ENCODE measurements at regions not wholly inside any gene's neighbourhood (a gene's known extent, or its start where the extent isn't known, plus 50 kb on each side); places are given as distances from the start of the nearest gene placed in this dataset.

DNA sequence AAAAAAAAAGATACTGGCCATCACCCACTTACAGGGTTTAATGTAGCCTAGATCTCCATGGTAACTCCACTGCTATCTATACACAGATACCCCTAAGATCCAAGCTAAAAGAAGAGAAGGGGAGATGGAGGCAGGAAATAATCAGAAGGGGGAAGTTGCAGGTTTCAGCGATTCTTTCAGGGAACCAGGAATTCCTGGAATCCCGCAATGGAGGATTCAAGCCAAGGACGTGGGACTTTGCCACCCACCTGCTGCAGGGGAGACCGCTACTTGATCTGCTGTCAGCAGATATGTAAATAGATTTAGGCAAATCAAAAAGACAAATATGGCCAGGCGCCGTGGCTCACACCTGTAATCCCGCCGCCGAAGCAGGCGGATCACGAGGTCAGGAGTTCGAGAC lies 121.1 kb downstream of the AIPL1 start:
- WGBS, 2 donors, result 88% methylated on average over 12 of the region's 12 CpGs
- Histone ChIP-seq H3K36me3 (ENCODE audit: control insufficient read depth in 1 of 2, insufficient read depth in 2 of 2, low read length in 1 of 2) (no peaks in the 10 kb centered on the region), H3K4me3 (ENCODE audit: low read length in 2 of 2) (no peak overlapping the region), H3K4me1 (ENCODE audit: control insufficient read depth in 1 of 2, insufficient read depth in 2 of 2, low read length in 2 of 2) (no peaks in the 10 kb centered on the region), H3K27me3 (ENCODE audit: control insufficient read depth in 1 of 2, insufficient read depth in 2 of 2, low read length in 1 of 2) (no peaks in the 10 kb centered on the region), H3K9me3 (ENCODE audit: control insufficient read depth, low read length) (no peaks in the 10 kb centered on the region), H3K27ac (ENCODE audit: low read depth in 1 of 2, low read length in 2 of 2) (no peak overlapping the region)
- ATAC-seq (ENCODE audit: low FRiP score) (no peak), DNase-seq (no peak)
- intact Hi-C loops (cut with DNase I), result loop anchor here in 1 of 2 donors (10.0 kb wide), 1 partner anchor 59 kb away; no protein-coding TSS in a partner anchor

DNA sequence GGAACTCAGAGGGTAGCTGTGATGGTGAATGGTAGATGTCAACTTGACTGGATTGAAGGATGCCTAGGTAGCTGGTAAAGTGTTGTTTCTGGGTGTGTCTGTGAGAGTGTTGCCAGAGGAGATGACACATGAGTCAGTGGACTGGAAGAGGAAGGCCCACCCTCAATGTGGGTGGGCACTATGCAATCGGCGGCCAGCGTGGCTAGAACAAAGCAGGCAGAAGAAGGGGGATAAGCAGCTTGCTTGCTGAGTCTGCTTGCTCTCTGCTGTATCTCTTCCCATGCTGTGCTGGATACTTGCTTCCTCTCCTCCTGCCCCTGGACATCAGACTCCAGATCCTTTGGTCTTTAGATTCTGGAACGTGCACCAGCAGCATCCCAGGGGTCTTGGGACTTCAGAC lies 128.1 kb downstream of the AIPL1 start:
- Histone ChIP-seq H3K4me3 (ENCODE audit: low read length in 2 of 2) (no peak overlapping the region), H3K27ac (ENCODE audit: low read depth in 1 of 2, low read length in 2 of 2) (no peak overlapping the region), H3K9me3 (ENCODE audit: control insufficient read depth, low read length) (peaks cover 2% of the 10 kb centered on the region), H3K36me3 (ENCODE audit: control insufficient read depth in 1 of 2, insufficient read depth in 2 of 2, low read length in 1 of 2) (no peaks in the 10 kb centered on the region), H3K4me1 (ENCODE audit: control insufficient read depth in 1 of 2, insufficient read depth in 2 of 2, low read length in 2 of 2) (no peaks in the 10 kb centered on the region), H3K27me3 (ENCODE audit: control insufficient read depth in 1 of 2, insufficient read depth in 2 of 2, low read length in 1 of 2) (no peaks in the 10 kb centered on the region)
- intact Hi-C loops (cut with DNase I), result no loop called here
- 20 to 24% methylated on average over 4 of the region's 4 CpGs for WGBS, 2 donors
- ATAC-seq (ENCODE audit: low FRiP score) (no peak), DNase-seq (no peak)

DNA sequence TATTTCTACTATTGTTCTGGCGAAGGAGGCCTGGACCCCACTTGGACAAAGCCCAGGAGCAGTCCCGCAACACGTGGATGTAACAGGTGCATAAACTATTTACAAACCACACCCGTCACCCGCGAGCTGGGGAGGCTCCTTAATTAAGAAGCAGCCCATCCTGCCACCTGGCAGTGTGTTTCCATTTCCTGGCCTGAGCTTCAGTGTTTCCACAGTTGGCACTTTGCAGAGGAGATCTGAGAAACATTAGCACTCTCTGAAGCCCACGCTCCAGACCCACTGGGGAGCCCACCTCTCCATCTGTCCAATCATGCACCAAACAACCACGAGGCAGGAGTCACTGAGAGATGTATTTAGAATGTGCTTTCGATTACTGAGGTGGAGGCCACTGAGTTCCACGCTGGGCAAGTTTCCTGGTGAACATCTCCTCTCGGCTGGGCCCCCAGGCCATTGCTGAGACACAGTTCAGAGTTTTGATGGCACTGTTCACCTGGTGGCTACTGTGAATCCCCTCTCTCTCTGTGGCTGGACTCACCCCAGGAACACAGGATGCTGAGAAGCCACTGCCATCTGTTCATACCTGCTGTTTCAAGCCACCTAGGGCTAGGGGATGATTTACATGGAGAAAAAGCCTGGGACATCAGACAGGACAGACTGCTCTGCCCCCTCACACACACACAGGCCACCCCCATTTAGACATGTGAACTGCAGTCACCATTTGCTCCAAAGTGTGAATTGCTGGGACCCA lies 129.1 kb downstream of the AIPL1 start:
- DNase-seq (no peak), ATAC-seq (ENCODE audit: low FRiP score) (no peak)
- Histone ChIP-seq H3K36me3 (ENCODE audit: control insufficient read depth in 1 of 2, insufficient read depth in 2 of 2, low read length in 1 of 2) (no peaks in the 10 kb centered on the region), H3K4me3 (ENCODE audit: low read length in 2 of 2) (no peak overlapping the region), H3K9me3 (ENCODE audit: control insufficient read depth, low read length) (peaks cover 2% of the 10 kb centered on the region), H3K27me3 (ENCODE audit: control insufficient read depth in 1 of 2, insufficient read depth in 2 of 2, low read length in 1 of 2) (no peaks in the 10 kb centered on the region), H3K4me1 (ENCODE audit: control insufficient read depth in 1 of 2, insufficient read depth in 2 of 2, low read length in 2 of 2) (no peaks in the 10 kb centered on the region), H3K27ac (ENCODE audit: low read depth in 1 of 2, low read length in 2 of 2) (no peak overlapping the region)
- intact Hi-C loops (cut with DNase I), result no loop called here
- WGBS, 2 donors, result 70% methylated on average over 11 of the region's 11 CpGs

DNA sequence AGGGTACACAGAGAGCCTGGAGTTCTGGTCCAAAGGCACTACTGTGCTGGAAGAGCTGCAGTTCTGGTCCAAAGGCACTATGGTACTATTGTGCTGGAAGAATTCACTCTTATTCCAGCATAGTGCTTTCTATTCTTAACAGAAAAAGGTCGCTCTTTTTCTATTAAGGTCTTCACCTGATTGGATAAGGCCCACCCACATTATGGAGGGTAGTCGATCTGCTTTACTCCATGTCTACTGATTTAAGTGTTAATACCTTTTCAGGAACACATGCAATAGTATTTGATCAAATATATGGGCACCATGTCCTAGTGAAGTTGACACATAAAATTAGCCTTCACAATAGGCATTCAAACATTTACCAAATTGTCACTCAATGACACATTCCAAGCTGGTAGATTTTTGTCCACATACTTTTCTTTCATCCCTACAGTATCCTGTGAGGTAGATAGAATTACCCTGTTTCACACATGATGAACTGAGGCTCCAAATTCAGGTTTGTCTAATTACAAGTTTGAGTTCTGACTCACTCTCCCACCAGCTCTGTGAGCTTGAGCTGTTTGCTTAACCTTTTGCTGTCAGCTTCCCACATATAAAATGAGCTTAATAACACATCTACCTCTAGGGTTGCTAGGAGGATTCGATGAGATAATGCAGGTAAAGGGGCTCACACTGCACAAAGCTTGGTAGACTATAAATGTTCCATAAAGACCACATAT lies 129.9 kb downstream of the AIPL1 start:
- peaks cover 2% of the 10 kb centered on the region for H3K9me3 ChIP-seq (ENCODE audit: control insufficient read depth, low read length)
- DNase-seq (no peak), ATAC-seq (ENCODE audit: low FRiP score) (no peak)
- H3K4me1 ChIP-seq (ENCODE audit: control insufficient read depth in 1 of 2, insufficient read depth in 2 of 2, low read length in 2 of 2), result no peaks in the 10 kb centered on the region
- H3K36me3 ChIP-seq (ENCODE audit: control insufficient read depth in 1 of 2, insufficient read depth in 2 of 2, low read length in 1 of 2), result no peaks in the 10 kb centered on the region
- intact Hi-C loops (cut with DNase I), result no loop called here
- no peaks in the 10 kb centered on the region for H3K27me3 ChIP-seq (ENCODE audit: control insufficient read depth in 1 of 2, insufficient read depth in 2 of 2, low read length in 1 of 2)
- no peak overlapping the region for H3K27ac ChIP-seq (ENCODE audit: low read depth in 1 of 2, low read length in 2 of 2)
- 41 to 66% methylated on average over 3 of the region's 3 CpGs for WGBS, 2 donors
- no peak overlapping the region for H3K4me3 ChIP-seq (ENCODE audit: low read length in 2 of 2)

DNA sequence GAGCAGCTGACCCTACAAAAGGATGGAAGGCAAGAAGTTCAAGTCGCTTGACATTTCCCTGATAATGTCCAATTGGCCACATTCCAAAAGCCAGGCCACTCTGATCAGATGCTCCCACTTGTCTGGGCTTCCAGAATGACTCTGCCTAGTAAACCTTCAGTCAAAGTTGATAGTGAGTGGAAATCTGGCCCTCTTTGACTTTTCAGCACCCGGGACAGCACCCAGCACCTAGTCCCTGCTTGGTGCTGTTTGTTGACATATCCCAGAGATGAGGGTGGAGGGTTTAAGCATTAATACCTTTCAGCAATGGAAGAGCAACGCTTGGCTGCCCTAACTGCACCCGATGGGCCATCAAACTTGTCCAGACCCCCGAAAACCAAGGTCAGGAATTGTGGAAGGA lies 131.3 kb downstream of the AIPL1 start:
- intact Hi-C loops (cut with DNase I), result no loop called here
- DNase-seq (no peak), ATAC-seq (ENCODE audit: low FRiP score) (no peak)
- Histone ChIP-seq H3K4me1 (ENCODE audit: control insufficient read depth in 1 of 2, insufficient read depth in 2 of 2, low read length in 2 of 2) (no peaks in the 10 kb centered on the region), H3K27me3 (ENCODE audit: control insufficient read depth in 1 of 2, insufficient read depth in 2 of 2, low read length in 1 of 2) (no peaks in the 10 kb centered on the region), H3K36me3 (ENCODE audit: control insufficient read depth in 1 of 2, insufficient read depth in 2 of 2, low read length in 1 of 2) (no peaks in the 10 kb centered on the region), H3K9me3 (ENCODE audit: control insufficient read depth, low read length) (peaks cover 1% of the 10 kb centered on the region), H3K4me3 (ENCODE audit: low read length in 2 of 2) (no peak overlapping the region), H3K27ac (ENCODE audit: low read depth in 1 of 2, low read length in 2 of 2) (no peak overlapping the region)
- 9 to 15% methylated on average over 5 of the region's 5 CpGs for WGBS, 2 donors

DNA sequence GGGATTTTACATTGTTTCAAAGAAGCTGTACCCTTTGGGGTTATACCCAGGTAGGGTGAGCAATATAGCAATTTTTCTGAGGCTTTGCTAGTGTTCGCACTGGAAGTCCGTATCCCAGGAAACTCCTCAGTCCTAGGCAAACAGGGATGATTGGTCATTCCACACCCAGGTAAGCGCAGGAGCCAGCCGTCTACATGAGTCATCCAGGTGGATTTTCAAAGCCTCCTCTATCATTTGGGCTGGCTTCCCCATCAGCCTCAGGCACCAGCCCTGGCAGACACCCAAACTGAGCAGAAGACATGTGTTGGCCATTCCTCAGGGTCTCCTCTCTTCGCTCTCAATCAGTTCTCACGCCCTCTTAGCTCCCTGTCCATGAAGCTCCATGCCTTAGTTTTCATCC lies 135.6 kb downstream of the AIPL1 start:
- H3K4me1 ChIP-seq (ENCODE audit: control insufficient read depth in 1 of 2, insufficient read depth in 2 of 2, low read length in 2 of 2), result no peaks in the 10 kb centered on the region
- no peak overlapping the region for H3K27ac ChIP-seq (ENCODE audit: low read depth in 1 of 2, low read length in 2 of 2)
- H3K9me3 ChIP-seq (ENCODE audit: control insufficient read depth, low read length), result no peaks in the 10 kb centered on the region
- H3K4me3 ChIP-seq (ENCODE audit: low read length in 2 of 2), result no peak overlapping the region
- H3K27me3 ChIP-seq (ENCODE audit: control insufficient read depth in 1 of 2, insufficient read depth in 2 of 2, low read length in 1 of 2), result no peaks in the 10 kb centered on the region
- DNase-seq, result no peak
- intact Hi-C loops (cut with DNase I), result no loop called here
- H3K36me3 ChIP-seq (ENCODE audit: control insufficient read depth in 1 of 2, insufficient read depth in 2 of 2, low read length in 1 of 2), result no peaks in the 10 kb centered on the region
- no peak for ATAC-seq (ENCODE audit: low FRiP score)
- 83 to 87% methylated on average over 6 of the region's 6 CpGs for WGBS, 2 donors

DNA sequence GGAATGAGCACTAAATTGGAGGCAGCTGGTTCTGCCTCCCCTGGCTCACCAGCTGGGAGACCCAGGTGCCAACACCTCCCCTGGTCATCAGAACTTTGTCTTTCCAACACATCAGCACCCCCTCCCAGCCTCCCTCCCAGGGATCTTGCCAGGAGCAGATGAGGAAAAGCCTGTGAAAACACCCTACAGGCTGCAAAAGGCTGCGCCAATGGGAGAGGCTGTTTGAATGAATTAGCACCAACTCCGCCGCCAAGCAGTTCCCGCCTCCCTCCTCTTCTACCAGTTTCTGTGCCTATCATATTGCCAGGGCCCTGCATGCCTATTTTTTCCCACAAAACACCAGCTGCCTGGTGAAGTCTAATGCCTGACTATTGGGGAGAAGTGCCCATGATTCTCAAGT lies 137.0 kb downstream of the AIPL1 start:
- intact Hi-C loops (cut with DNase I), result no loop called here
- ATAC-seq (ENCODE audit: low FRiP score) (no peak), DNase-seq (no peak)
- H3K27ac ChIP-seq (ENCODE audit: low read depth in 1 of 2, low read length in 2 of 2), result no peak overlapping the region
- H3K27me3 ChIP-seq (ENCODE audit: control insufficient read depth in 1 of 2, insufficient read depth in 2 of 2, low read length in 1 of 2), result no peaks in the 10 kb centered on the region
- no peak overlapping the region for H3K4me3 ChIP-seq (ENCODE audit: low read length in 2 of 2)
- H3K36me3 ChIP-seq (ENCODE audit: control insufficient read depth in 1 of 2, insufficient read depth in 2 of 2, low read length in 1 of 2), result no peaks in the 10 kb centered on the region
- H3K9me3 ChIP-seq (ENCODE audit: control insufficient read depth, low read length), result no peaks in the 10 kb centered on the region
- H3K4me1 ChIP-seq (ENCODE audit: control insufficient read depth in 1 of 2, insufficient read depth in 2 of 2, low read length in 2 of 2), result no peaks in the 10 kb centered on the region
- WGBS, 2 donors, result 73 to 82% methylated on average over 4 of the region's 4 CpGs

DNA sequence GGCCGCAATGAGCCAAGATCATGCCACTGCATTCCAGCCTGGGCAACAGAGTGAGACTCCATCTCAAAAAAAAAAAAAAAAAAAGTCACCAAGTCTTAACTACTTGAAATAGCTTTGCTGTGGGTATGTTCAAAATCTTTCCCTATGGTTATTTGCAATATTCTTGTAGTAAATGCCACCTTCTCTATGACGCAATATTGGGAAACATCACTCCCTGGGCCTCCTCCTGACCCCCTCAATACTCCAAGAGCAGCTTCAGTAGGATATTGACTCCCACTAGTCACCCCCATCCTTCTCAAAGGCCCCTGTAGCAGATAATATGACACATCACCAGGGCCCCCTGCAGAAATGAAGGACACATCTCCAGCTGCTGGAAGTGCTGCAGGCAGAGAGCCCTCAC lies 137.8 kb downstream of the AIPL1 start:
- Histone ChIP-seq H3K27ac (ENCODE audit: low read depth in 1 of 2, low read length in 2 of 2) (no peak overlapping the region), H3K4me1 (ENCODE audit: control insufficient read depth in 1 of 2, insufficient read depth in 2 of 2, low read length in 2 of 2) (no peaks in the 10 kb centered on the region), H3K27me3 (ENCODE audit: control insufficient read depth in 1 of 2, insufficient read depth in 2 of 2, low read length in 1 of 2) (no peaks in the 10 kb centered on the region), H3K36me3 (ENCODE audit: control insufficient read depth in 1 of 2, insufficient read depth in 2 of 2, low read length in 1 of 2) (no peaks in the 10 kb centered on the region), H3K4me3 (ENCODE audit: low read length in 2 of 2) (no peak overlapping the region), H3K9me3 (ENCODE audit: control insufficient read depth, low read length) (no peaks in the 10 kb centered on the region)
- DNase-seq (no peak), ATAC-seq (ENCODE audit: low FRiP score) (no peak)
- 91 to 98% methylated on average over 2 of the region's 2 CpGs for WGBS, 2 donors
- intact Hi-C loops (cut with DNase I), result no loop called here

Measured in aorta (tissue), 5 donors.